ENCODE measurements at regions not wholly inside any gene's neighbourhood (a gene's known extent, or its start where the extent isn't known, plus 50 kb on each side); places are given as distances from the start of the nearest gene placed in this dataset.

DNA sequence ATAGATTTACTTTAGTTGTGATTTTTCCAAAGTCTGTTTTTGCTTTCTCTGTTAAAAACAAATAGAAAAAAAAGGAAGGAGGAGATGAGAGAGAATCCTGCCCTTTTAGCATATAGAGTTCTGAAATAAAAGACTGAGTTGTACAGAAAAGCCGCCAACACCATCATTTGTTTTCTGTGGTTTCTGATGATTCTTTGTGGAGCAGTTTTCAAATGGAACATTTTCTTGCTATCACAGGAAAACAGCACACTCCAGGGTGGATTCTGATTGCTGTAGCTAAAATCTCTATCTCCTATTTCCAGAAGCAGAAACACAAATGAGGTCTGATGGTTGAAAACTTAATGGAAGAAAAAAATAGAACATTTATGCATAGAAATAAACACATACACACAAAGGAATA, 144.6 kb upstream of the L3MBTL4 start:
- H3F3A ChIP-seq (ENCODE audit: low read depth): no peaks in the 10 kb centered on the region
- H3K9ac ChIP-seq (ENCODE audit: low read depth, low read length, poor library complexity, severe bottlenecking): no peak overlapping the region
- H4K20me1 ChIP-seq (ENCODE audit: insufficient read depth, low read length, poor library complexity, severe bottlenecking): no peaks in the 10 kb centered on the region
- H3K9me3 ChIP-seq (ENCODE audit: insufficient read depth, low read depth, low read length): no peaks in the 10 kb centered on the region; the same call in 1 of the 2 replicates
- no peak overlapping the region for H3K4me3 ChIP-seq (ENCODE audit: low read length, poor library complexity, severe bottlenecking)
- H3K4me2 ChIP-seq (ENCODE audit: low read depth, low read length, poor library complexity, severe bottlenecking): no peak overlapping the region
- H2AFZ ChIP-seq (ENCODE audit: low read length): no peak overlapping the region
- no peaks in the 10 kb centered on the region for H3K4me1 ChIP-seq (ENCODE audit: insufficient read depth, low read length, poor library complexity, severe bottlenecking)
- no peaks in the 10 kb centered on the region for H3K79me2 ChIP-seq (ENCODE audit: insufficient read depth, low read length)
- no peaks in the 10 kb centered on the region for H3K36me3 ChIP-seq (ENCODE audit: insufficient read depth, low read length)
- H3K27me3 ChIP-seq (ENCODE audit: insufficient read depth, low read length, poor library complexity, severe bottlenecking): no peaks in the 10 kb centered on the region
- no peak for TF ChIP-seq EZH2phosphoT487 (IDR thresholded peaks at IDR 0.05; ENCODE audit: borderline replicate concordance)
- TF ChIP-seq, protein P1, sequence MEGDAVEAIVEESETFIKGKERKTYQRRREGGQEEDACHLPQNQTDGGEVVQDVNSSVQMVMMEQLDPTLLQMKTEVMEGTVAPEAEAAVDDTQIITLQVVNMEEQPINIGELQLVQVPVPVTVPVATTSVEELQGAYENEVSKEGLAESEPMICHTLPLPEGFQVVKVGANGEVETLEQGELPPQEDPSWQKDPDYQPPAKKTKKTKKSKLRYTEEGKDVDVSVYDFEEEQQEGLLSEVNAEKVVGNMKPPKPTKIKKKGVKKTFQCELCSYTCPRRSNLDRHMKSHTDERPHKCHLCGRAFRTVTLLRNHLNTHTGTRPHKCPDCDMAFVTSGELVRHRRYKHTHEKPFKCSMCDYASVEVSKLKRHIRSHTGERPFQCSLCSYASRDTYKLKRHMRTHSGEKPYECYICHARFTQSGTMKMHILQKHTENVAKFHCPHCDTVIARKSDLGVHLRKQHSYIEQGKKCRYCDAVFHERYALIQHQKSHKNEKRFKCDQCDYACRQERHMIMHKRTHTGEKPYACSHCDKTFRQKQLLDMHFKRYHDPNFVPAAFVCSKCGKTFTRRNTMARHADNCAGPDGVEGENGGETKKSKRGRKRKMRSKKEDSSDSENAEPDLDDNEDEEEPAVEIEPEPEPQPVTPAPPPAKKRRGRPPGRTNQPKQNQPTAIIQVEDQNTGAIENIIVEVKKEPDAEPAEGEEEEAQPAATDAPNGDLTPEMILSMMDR (conservative IDR thresholded peaks at IDR 0.05; ENCODE audit: low read length): no peak
- H3K9me2 ChIP-seq (replicated peaks; ENCODE audit: low read depth, low read length): no peaks in the 10 kb centered on the region

DNA sequence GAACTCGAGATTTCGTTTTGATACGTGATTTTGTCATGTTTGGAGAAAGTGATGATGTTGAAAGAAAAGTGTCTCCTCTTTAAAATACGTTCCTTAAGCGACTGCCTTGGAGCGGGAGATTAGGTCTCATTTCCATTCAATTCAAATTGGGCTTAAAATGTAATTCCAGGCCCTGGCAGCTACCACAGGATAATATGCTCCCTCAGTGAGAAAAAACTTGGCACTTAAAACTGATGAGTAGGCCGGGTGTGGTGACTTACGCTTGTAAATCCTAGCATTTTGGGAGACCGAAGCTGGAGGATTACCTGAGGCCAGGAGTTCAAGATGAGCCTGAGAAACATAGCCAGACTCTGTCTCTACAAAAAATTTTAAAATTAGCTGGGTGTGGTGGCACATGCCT, 146.3 kb upstream of the L3MBTL4 start:
- no peak for TF ChIP-seq EZH2phosphoT487 (IDR thresholded peaks at IDR 0.05; ENCODE audit: borderline replicate concordance)
- TF ChIP-seq, protein P1 (conservative IDR thresholded peaks at IDR 0.05; ENCODE audit: low read length): no peak
- Histone ChIP-seq H3K27me3 (ENCODE audit: insufficient read depth, low read length, poor library complexity, severe bottlenecking) (no peaks in the 10 kb centered on the region), H3K4me3 (ENCODE audit: low read length, poor library complexity, severe bottlenecking) (no peak overlapping the region), H3K9me3 (ENCODE audit: insufficient read depth, low read depth, low read length) (no peaks in the 10 kb centered on the region; the same call in 1 of the 2 replicates), H3K9me2 (replicated peaks; ENCODE audit: low read depth, low read length) (no peaks in the 10 kb centered on the region), H3K36me3 (ENCODE audit: insufficient read depth, low read length) (no peaks in the 10 kb centered on the region), H3K9ac (ENCODE audit: low read depth, low read length, poor library complexity, severe bottlenecking) (no peak overlapping the region), H3K4me2 (ENCODE audit: low read depth, low read length, poor library complexity, severe bottlenecking) (no peak overlapping the region), H2AFZ (ENCODE audit: low read length) (no peak overlapping the region), H4K20me1 (ENCODE audit: insufficient read depth, low read length, poor library complexity, severe bottlenecking) (no peaks in the 10 kb centered on the region), H3K4me1 (ENCODE audit: insufficient read depth, low read length, poor library complexity, severe bottlenecking) (no peaks in the 10 kb centered on the region), H3K79me2 (ENCODE audit: insufficient read depth, low read length) (no peaks in the 10 kb centered on the region), H3F3A (ENCODE audit: low read depth) (no peaks in the 10 kb centered on the region)

DNA sequence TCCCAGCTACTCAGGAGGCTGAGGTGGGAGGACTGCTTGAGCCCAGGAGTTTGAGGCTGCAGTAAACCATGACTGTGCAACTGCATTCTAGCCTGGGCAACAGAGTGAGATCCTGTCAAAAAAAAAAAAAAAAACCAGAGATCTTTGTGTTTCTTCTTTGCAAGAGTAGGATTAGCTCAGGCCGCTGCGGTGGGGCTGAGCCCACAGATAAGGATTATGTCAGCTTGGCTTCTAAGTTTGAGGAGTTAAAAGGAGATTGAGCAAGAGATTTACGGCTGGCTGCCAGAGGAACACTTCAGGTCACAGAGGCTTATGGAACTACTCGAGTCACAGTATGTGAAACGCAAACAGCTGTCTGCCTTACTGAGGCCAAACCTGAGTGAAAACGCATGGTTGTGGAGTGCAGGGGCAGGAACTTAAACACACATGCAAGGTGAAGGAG, 146.7 kb upstream of the L3MBTL4 start:
- no peaks in the 10 kb centered on the region for H3K4me1 ChIP-seq (ENCODE audit: insufficient read depth, low read length, poor library complexity, severe bottlenecking)
- no peak overlapping the region for H3K9ac ChIP-seq (ENCODE audit: low read depth, low read length, poor library complexity, severe bottlenecking)
- H3K79me2 ChIP-seq (ENCODE audit: insufficient read depth, low read length): no peaks in the 10 kb centered on the region
- H4K20me1 ChIP-seq (ENCODE audit: insufficient read depth, low read length, poor library complexity, severe bottlenecking): no peaks in the 10 kb centered on the region
- H3K36me3 ChIP-seq (ENCODE audit: insufficient read depth, low read length): no peaks in the 10 kb centered on the region
- no peaks in the 10 kb centered on the region for H3K27me3 ChIP-seq (ENCODE audit: insufficient read depth, low read length, poor library complexity, severe bottlenecking)
- no peaks in the 10 kb centered on the region for H3F3A ChIP-seq (ENCODE audit: low read depth)
- no peaks in the 10 kb centered on the region; the same call in 1 of the 2 replicates for H3K9me3 ChIP-seq (ENCODE audit: insufficient read depth, low read depth, low read length)
- H2AFZ ChIP-seq (ENCODE audit: low read length): no peak overlapping the region
- no peak overlapping the region for H3K4me3 ChIP-seq (ENCODE audit: low read length, poor library complexity, severe bottlenecking)
- H3K9me2 ChIP-seq (replicated peaks; ENCODE audit: low read depth, low read length): no peaks in the 10 kb centered on the region
- no peak overlapping the region for H3K4me2 ChIP-seq (ENCODE audit: low read depth, low read length, poor library complexity, severe bottlenecking)
- TF ChIP-seq, protein P1 (conservative IDR thresholded peaks at IDR 0.05; ENCODE audit: low read length): no peak
- TF ChIP-seq EZH2phosphoT487 (IDR thresholded peaks at IDR 0.05; ENCODE audit: borderline replicate concordance): no peak

All from Loucy (cell line).